Activated CD4-positive, alpha-beta T cell treated with anti-CD3 and anti-CD28 coated beads, Interleukin-2, Interleukin-4, amounts not matched to agents 100 ng/mL and 50 ng/mL, durations not matched to agents 16 hours and 8 hours (primary cell): ENCODE measurements at regions not wholly inside any gene's neighbourhood (a gene's known extent, or its start where the extent isn't known, plus 50 kb on each side); places are given as distances from the start of the nearest gene placed in this dataset.
"Not testable (repeated sequence)": the region's sequence is repeated elsewhere in the genome, so short reads cannot be mapped to it uniquely, and the experiment has no call there.

Experiments used
- DNase-seq: peaks from one replicate; pipeline ENCODE4 v3.0.0-alpha.2; 2020; ENCODE audit warnings: low spot score

DNA sequence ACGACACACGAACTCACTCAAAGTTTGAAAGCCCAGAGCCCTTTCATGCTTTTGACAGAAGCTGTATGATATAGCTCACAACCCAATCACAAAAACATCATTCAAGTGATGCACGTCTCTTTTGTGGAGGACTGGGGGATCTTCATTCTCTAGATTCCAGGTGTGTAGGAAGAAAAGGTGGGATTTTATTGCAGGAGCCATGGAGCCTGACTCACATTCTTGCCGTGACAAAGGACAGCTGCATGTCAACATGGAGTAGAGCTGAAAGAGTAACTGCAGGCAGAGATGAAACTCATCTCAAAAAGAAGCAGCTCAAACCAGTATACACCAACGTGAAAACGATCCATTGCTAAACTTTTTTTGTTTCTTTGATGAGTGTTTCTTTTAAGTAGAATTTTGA, 50.9 kb upstream of the PDE1A start:
- no peak for DNase-seq

DNA sequence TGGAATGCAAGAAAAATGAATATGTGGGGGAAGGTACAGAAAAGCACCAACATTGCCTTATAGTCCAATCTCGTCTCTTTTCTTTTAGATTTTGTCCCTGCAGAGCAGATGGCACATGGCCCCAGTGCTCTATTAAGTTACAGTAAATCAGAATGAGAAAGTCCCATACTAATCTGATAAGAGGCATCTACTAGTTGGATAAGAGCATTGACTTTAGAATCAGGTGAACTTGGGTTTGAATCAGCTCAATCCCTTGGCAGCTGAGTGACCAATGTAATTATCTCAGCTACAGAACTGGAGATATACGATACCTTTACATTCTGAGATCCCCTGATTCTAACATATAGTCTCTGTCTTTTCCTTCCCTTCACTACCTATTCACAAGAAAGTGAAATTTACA, 54.8 kb upstream of the PDE1A start:
- DNase-seq: no peak

DNA sequence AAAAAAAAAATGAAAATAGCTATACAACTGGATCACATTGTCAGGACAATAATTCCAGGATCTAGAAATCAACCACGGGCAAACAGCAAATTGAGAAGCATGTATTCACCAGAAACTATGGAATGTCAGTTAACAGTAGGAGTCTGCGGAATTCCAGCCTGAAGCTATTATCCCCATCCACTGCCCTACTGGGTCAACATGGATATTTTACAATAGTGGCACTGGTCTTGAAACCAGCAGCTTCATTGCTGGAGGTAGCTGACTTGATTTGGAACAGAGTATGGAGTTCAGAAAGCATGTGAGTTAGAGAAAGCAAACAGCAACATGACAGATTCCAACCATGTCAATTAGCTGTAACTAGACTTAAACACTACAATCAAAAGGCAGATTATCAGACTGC, 55.7 kb upstream of the PDE1A start:
- no peak for DNase-seq

DNA sequence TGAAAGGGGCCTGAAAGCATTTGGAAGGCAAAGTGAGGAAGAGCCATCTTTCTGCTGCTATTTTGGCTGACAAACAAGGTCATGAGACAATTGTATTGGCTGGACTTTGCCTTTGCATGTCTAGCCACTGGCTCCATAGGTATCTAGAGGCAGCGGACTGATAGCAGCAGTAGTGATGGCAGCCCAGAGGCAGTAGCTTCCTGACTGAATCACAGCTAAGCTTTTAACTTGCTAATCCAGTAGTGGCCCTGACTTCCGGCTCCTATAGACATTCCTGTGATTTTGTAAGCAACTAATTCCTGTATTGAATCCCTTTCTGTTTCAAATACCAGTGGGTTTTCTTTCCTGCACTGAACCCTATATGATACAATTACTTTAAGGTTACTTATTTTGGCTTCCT, 69.8 kb upstream of the PDE1A start:
- no peak for DNase-seq

DNA sequence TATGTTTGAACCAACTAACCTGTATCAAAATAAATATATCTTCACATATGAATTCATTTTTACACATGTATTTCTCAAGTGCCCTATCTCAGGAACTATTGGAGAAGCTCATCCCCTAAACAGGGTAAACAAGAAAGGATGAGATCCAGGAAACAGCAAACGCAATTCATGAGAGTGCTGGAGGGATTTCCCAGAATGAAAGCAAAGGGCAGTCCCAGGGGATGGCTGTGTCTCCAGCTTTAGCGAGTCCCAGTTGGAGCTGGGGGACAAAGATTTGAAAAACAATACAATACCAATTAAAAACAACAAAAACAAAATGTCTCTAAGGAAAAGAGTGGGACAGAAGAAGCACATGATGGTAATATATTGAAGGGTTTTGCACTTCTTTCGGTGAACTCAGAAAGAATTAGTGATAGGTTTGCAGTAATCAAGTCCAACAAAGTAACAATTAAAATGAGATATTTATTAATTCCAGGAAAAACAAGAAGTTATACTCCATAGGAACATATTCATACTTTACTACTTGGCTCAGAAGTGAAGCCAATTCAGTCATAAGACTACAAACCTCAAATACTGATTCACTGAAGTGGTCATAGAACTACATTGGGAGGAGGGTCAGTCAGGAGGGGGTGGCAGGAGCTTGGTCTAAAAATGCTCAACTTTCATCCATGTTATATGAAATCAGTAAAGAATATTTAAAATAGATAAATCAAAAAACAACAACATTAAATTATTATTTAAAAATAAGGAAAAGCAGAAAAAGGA, 73.1 kb upstream of the PDE1A start:
- DNase-seq: no peak

DNA sequence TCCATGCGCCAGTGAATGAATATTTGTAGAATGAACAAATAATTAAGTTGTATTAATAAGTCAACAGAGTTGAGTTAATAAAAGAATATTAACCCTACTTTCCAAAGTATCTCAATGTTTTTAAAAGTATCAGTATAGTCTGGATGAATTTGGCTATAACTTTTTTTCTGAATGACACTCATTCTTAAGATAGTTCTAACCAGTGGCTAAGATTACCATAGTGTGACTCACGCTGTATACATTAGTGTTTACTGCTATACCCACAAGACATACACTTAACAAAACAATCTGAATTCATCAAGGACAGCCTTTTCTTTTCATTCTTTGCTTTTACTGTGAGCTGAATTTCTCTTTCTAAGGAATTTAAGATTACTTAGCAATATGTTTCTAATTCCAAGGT, 77.0 kb upstream of the PDE1A start:
- no peak for DNase-seq

DNA sequence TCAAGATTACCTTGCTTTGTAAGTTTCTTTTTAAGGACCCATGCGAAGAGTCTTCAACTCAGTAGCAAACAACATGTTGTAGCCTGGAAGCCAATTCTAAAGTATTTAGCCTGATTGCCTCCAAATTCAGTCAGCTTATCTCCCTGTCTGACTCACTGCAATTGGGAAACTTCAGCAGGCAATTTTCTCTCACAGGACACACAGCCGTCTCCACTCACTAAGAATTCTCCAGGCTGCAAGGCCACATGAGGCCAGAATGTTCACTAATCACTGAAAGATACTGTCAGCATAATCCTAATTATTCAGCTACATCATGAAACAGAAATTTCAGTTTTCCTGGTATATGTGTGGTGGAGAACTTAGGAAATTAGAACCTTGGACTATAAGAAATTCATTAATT, 78.1 kb upstream of the PDE1A start:
- DNase-seq: no peak

DNA sequence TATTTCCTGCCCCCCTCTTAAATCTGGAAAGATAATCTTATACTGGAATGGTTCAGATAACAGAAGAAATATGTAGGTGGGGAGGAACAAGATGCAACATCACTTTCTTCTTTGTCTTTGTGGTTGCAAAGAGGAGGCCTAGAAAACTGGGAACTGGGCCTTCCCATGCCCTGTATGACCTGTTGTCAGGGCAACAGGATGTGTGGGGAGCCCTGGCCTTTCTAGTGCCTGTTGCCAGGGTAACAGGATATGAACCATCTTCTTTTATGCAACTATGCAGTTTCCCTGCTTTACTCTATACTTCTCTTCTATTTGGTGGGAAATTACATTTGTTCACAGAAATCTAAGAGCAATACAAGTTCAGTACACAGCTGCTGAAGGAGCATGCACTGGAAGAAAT, 79.8 kb upstream of the PDE1A start:
- no peak for DNase-seq

DNA sequence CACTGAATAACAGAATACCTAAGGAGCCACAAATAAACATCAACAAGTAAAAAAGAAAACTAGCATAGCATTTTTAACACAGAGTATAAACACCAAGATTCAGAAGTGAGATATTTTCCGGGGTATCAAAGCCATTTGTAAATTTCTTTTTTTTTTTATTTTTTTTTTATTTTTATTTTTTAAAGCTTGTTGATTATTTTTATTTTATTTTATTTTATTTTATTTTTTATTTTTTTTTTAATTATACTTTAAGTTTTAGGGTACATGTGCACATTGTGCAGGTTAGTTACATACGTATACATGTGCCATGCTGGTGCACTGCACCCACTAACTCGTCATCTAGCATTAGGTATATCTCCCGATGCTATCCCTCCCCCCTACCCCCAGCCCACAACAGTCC, 81.7 kb upstream of the PDE1A start:
- not testable (repeated sequence) for DNase-seq

DNA sequence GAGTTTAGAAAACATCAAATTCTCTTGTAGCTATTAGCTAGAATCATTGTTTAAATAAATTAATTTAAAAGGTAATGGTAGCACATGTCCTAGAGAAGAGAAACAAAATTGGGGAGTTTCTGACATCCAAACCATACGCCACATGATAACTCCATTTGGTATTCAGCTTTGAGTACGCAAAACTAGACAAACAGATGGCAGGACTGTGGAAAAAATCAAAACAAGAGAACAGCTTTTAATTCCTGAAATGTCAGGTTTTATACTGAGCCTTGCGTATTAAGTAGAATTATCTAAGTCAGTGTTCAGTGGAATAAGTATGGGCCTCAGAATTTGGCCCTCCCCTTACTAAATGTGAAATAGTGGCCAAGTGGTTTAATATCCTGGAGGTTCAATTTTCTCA, 82.4 kb upstream of the PDE1A start:
- no peak for DNase-seq

DNA sequence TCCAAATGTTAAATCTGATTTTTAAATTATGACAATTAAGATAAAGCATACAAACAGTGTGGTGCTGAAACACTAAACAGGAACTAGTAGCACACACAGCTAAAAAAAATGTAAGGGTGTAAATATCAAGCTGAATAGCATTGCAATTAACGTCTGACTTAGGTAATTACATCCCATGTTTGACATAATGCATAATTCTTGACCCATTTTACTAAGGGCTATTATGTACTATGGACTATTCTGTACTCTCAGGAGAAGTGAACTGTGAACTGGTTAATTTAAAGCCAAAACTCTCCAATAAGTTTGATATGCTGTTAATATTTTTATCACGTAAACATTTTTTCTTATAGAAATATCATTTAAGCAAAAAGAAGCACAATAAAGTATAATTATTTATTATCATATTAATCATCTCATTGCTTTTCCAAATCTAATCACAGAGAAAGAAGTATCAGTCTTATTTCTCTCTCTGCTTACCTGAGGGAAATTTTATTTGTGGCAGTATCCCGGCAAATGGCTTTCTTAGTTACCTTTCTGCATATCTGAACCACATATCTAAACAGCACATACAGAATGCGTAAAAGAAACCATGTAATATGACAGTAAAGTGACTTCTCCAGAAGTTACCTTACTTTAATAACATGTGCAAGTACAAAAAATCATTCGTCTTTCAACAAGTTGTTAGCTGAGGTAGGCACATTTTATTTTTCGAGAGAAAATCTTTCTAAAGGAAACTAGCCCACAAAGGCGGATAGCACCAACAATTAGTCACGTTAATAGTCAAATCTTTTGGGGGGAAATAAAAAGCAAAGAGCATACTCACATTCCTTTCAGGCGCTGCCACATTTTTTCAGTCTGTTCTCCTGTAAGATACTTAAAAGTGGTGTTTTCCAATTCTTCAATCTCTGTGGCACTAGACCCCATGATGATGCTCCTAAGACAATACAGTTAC, 94.9 kb upstream of the PDE1A start:
- DNase-seq: no peak

DNA sequence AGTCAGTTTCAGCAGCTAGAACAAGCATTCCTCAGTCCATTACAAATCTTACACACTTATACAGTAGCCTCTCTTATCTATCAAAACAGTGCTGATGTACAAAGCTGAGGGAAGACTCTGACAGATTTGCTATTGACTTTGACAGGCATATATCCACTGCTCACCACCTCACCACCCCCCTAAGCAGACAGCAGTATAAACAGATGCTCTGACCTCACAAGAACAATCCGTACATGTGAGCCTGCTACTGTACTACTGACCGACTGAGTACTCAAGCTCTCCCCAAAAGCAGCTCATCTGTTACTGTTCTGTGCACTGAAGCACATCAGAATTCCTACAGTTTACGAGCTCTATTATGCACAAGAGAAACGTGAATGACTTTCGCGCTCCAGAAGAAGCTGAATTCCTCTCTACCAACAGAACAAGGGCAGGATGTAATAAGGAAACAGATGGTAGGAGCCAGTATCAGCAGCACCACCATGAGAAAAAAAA, 95.6 kb upstream of the PDE1A start:
- no peak for DNase-seq

DNA sequence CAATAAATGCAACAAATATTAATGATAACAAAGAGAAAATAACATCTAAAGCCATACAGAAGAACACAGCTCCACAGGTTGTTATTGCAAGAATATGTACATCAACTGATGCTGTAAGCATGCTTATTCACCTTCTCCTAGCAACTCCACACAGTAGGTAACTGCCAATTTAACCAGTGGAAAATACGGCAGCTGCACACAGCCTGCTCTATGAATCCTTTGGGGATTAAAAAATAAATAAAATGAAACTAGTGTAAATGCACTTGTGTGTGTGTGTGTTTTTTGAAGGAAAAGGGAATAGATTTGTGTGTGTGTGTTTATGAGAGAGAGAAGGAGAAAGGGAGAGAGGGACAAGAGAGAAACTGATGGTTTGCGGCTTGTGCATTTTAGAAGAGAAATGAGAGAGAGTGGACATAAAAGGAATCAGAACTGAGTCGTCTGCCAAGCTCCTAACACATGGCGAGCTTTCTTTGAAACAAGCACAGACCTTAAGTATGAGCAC, 96.2 kb upstream of the PDE1A start:
- no peak for DNase-seq

DNA sequence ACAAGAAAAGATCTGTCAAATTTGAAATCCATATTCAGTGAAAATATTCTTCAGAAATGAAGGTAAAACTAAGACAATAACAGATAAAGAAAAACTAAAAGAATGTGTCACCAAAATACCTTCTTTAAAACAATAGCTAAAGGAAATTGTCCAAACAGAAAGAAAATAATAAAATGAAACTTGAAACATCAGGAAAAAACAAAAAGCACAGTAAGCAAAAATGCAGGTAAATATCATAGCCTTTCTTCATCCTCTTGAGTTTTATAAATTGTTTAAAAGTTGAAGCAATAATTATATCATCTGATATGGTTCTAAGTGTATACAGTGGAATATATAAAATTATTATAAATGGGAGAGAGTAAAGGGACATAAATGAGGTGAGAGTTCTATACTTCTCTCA, 103.8 kb upstream of the PDE1A start:
- no peak for DNase-seq

DNA sequence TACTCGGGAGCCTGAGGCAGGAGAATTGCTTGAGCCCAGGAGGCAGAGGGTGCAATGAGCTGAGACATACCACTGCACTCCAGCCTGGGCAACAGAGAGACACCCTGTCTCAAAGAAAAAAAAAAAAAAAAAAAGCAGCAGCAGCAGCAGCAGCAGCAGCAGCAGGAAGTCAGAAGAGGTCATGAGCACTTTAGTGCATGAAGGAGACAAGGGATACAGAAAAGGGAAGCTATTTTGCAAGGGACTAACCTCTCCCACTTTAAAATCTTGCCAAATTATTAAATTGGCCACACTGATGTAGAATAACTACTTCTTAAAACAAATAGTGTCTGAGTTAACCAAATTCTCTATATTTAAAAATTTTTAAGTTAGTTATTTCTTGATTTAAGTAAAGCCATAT, 113.4 kb upstream of the PDE1A start:
- DNase-seq: no peak

DNA sequence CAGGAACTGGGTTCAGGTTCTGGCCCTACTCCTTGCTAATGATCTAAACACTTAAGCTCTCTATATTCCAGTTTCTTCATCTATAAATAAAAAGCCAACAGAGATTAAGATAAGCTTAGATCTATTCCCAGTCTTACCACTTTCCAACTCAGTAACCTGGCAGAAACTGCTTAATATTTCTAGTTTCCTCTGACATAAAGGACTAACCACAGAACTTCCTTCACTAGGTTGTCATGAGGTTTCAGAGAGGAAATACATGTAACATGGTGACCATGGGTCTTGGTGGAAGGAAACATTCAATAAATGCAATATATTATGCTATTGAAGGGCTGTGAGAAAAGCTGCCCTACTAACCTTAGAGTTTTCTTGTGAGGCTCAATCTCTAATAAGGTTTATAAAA, 114.4 kb upstream of the PDE1A start:
- DNase-seq: no peak

DNA sequence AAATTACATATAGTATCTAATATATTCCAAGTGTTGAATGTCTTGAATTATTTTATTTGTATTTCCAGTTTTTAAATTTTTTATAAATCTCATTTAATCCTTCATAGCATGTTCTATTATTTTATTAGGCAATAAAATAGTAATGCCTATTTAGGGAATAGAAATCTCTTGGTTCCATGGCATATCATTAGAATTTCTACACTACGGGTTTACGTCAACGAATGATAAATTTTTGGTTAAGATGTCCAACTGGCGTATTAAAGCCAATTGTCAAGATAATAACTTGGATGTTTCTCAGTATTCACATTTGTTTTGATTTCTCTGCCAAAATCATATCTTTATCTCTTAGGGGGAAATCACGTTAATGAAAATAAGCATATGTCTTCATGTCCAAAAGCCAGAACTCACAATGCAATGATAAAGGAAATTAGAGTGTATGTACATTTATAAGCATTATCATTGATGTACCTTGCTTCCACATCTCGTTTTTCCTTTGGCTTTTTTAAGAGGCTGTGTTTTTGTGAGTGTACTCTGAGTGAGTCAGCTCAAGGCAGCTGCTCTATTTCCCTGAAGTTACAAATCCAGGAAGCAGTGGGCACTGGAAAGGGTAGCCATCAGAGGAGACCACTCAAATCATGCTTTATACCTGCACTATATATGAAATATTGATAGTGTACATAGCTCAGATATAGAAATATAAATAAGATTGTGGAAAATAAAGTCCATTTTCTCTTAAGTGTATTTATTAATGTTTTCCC, 115.8 kb upstream of the PDE1A start:
- DNase-seq: no peak

DNA sequence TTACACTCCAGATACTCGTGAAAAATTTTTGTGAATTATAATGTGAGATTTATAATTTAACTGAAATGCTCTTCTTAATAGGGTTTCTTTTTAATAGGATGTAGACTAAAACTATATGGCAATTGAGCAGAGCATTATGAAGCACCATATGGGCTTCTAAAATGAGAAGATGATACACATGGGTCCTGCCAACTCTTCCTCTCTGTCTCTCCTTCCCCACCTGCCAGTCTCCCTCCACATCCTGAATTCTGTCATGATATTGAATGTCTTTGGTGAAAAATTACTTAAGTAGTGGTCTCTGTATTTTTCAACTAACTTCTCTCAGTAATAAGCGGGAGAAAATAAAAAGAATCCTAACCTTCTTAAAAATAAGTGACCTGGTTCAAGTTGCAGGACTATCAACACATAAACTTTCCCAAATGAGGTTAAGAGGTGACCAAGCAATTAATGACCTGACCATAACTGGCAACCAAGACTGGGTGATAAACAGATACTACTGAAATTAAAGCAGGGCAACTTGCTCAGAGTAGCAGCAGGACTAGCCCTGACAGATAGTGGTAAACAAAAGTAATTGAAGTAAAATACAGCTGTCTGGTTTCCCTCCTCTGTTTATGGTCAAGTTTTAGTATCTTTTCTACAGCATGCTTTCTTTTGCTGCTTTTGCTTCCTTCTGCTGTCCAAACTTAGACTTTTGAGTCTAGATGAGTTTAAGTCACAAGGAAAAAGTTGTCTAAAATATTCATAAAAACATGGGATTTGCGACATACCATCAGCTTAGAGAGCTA, 117.1 kb upstream of the PDE1A start:
- no peak for DNase-seq

DNA sequence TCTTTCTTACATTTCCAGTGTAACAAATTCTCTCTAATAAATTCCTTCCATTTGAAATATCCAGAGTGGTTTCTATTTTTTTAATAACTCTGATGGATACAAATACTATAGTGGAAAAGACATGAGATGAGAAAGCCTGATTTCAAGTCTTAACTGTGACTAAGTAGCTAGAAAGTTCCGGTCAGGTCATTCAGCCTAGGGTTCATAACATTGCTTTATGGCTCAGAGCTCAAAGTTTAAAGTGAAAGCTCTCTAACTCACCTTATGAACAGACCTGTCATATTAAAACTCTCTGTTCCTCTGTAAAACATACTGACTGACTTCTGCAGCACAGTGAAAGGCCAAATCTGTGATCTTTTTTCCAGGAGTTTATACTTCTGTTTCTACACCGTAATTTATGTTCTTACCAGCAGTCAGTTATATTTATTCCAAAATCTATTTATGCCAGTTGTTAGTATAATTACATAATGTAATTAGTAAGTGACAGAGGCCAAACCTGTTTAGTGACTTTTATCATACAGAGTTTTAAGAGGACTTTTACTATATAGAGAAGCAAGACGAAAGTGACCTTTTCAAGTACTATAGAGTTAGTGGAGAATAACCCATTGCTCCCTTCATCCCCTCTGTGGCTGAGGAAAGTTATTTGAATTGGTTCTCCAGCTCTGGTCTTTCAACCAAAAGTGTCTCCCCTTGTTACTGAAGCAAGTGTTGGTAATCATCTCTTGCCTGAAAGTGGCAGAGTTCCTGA, 118.8 kb upstream of the PDE1A start:
- no peak for DNase-seq

DNA sequence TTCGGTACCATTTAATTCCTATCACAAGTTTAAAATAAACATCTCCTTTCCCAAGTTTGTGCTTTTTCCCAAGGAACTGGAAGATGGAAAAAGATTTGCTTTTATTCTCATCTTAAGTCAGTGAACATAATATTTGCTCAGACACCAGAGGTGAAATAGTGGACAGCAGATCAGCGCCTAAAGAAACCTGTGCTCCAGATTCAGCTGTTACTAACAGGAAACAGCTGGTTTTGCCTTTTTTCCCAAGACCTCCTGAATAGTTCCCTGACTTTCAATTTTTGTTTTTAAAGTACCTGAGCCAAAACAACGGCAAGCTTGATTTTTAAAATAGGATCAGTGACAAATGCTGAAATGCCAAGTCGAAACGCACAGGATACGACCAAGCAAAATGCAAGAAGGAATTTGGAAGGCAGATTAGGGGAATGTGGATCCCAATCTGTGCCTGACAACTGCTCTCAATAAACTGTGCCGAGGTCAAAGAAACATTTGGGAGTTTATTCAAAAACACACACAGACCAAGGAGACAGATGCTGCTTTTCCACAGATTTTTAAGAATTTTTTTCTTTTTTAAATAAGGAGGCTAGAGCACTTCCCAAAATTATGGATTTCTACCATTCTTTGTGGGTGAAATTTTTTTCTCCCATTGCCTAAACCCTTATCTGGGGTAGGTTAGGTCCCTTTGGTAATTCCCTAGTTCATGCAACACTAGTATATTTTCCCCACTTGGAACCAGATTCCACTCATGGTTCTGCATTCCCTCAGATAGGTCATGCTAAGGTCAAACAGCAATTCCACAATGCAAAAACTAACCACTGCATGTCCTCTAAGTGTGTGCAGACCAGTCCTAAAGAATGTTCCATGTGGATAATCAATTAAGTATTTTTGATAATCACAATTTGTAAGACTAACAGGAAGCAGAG, 121.5 kb upstream of the PDE1A start:
- DNase-seq: no peak
